GM19452 (cell line): ENCODE measurements at regions not wholly inside any gene's neighbourhood (a gene's known extent, or its start where the extent isn't known, plus 50 kb on each side); places are given as distances from the start of the nearest gene placed in this dataset.
"Not testable (repeated sequence)": the region's sequence is repeated elsewhere in the genome, so short reads cannot be mapped to it uniquely, and the experiment has no call there.

Source experiments
- ATAC-seq: cut with Tn5 transposase; IDR thresholded peaks from one replicate; pipeline ENCODE4 v1.9.1; 2021; ENCODE audit not compliant: unreplicated experiment

DNA sequence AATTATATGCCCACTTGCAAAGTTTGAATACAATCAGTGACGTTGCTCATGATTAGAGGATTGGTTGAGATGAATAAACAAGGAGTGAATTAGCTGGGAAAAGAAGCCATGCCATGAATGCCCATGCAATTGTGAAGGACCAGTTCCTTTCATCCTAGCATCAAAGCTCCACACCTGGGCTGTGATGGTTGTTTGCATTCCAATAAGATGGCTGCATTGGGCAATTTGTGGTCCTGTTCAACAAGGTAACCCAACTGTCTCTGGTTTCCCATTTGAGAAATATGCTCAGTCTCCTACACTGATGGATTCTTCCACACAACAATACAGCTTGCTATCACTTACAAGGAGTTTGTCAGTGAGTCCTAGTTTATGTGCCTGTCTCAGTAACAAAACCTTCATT lies 550.2 kb downstream of the STK39 start:
- no peak for ATAC-seq

DNA sequence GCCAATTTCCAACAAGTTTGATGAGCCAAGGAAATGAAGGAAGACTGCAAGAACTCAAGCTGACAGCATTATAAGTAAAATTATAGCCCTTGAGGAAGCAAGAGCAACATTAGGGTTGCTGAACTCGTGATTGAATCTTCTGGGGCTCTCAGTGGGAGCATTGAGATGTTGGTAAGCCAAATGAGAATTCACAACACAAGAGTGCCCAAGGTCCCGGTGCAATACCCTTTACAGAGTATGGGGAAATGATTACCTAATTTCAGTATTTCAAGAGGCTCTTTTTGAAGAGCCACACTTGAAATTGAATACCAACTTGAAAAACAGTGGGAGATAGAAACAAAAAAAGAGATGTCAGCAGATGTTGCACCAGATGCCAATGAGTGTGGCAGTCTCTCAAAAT lies 554.5 kb downstream of the STK39 start:
- ATAC-seq, result no peak

DNA sequence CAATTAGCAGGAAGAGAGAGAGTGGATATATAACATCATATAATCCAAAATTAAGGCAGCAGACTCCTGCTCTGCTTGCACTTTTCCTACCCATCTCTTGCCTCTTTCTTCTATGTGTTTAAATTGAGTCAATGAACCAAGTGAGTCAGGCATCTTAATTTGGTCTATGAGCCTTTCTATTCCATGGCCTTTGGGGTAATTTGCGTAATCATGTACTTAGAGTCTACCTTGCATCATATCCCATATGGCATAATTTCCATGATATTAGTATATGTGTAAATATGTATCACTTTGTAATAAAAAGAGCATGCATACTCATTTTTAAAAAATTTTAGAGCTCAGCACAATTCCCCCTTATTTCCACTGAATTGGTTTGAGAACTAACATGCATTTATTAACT lies 555.2 kb downstream of the STK39 start:
- no peak for ATAC-seq

DNA sequence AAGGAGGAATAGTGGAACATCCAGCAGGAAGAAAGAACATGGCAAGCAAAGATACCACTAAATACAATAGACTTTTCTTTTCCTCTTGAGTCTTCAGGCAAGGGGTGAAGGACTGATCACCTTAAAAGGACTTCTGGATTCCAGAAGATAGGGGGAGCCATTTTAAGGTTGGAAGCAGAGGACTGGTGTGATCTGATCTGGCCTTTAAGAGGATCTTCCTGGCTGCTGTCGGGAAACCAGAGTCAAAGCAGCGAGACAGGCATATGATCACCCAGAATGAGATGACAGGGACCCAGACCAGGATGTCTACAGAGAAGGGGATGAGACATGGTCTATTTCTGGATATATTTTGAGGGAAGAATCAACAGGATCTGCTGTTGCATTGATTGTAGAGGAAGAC lies 558.0 kb downstream of the STK39 start:
- no peak for ATAC-seq

DNA sequence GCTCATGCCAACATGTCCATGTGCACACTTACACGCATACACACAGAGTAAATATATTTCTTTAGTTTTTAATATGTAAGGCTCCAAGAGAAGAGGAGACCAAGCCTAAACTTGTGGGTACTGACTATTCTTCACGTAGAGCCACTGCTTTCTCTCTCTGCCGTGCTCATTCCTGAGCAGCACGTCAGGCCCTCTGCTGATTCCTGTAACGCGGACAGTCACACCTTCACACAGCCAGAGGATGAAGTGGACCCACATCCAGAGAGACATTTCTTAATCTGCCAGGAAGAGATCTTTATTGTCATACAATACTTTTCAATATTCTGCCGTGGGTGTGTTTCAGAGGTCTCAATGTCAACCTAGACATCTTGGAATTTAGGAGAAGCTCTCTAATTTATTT lies 560.7 kb downstream of the STK39 start:
- ATAC-seq, result no peak

DNA sequence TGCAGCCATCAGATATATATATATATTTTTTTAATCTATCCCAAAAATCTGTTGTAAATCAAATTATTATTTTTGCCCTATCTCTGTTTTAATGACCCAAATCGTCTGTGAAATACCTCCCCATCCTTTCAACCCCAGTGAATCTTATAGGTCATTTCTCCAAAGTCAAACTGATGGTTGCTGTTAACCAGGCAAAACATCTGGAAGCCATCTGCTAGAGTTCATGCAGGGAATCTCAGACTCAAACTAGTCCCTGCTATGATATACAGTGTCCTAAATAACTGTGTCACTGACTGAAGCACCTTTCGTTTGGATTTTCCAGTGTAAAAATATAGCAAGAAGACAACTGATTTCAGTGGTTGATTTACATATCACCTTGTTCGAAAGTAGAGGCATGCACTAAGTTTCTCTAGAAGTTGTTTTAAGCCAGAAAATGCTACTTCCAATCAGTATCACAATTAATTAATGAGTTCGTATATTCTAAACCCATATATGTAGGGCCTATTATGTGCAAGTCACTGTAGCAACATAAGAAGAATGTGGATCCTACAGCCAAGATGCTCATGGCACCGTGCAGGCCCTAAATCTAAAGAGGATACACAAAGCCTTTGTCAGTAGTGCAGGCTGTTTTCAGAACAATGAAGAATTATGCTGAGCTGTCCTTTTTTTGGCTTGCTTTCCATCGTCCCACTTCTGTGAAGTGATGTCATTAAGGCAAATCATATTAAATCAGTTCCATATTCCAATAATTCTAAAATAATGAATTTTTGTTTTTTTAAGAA lies 566.0 kb downstream of the STK39 start:
- no peak for ATAC-seq

DNA sequence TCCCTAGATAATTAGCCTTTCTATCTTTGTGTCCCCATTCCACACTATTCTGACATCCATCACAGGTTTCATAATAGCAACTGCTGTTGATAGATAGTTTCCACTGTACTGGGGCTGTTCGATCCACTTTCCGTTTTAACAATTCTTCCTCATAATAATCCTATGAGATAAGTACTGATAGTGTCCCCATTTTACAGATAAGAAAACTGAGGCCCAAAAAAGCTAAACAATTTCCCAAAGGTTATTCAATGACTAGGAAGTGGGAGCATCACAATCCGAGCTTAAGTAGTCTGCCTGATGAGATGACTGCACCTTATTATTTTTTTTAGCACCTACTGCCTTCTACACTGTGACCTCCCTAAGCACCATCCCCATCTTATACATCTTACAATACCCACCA lies 569.2 kb downstream of the STK39 start:
- no peak for ATAC-seq

DNA sequence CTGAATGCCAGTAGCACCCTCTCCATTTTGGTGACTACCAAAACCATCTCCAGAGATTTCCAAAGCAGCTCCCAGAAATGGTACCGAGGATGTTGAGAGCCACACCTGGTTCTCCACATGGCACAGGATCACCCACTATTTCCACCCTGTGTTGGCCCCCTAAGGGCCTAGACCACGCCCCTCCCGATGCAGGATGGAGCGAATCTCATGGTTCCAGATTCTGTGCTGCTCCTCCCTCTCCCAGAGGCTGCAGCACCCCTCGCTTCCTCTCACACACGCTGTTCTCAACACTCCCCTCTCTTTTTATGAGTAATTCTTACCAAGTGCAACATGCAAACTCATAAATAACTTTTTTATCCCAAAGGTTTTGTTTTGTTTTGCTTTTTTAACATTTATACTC lies 571.5 kb downstream of the STK39 start:
- no peak for ATAC-seq

DNA sequence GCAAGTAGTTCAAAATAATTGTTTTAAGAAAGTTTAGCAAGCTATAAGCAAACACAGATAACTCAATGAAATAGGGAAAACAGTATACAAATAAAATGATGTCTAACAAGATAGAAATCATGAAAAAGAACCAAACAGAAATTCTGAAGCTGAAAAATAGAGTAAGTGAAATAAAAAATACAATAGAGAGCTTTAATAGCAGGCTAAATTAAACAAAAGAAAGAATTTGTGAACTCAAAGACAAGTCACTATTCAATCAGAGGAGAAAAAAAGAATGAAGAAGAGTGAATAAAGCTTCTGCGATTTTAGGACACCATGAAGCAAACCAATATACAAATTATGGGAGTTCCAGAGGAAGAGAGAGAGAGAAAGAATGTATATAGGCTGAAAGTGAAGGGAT lies 576.8 kb downstream of the STK39 start:
- no peak for ATAC-seq

DNA sequence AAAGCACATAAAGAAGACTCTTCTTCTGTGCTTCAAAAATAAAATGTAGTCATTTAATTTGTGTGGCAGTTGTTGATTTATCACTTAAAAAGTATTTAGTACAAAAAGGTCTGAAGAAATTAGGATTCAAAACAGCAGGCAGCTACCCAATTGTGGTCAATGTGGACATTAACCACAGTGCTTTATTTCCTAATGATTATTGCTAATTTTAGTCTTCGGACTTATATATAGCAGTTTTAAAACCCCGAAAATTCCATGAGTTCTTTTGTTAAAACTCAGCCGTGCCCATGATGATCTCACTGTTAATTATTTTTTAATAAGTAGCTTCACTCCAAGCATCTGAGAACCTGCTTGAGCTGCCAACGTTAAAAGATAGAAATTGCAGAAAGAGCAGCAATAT lies 594.3 kb downstream of the STK39 start:
- ATAC-seq, result no peak

DNA sequence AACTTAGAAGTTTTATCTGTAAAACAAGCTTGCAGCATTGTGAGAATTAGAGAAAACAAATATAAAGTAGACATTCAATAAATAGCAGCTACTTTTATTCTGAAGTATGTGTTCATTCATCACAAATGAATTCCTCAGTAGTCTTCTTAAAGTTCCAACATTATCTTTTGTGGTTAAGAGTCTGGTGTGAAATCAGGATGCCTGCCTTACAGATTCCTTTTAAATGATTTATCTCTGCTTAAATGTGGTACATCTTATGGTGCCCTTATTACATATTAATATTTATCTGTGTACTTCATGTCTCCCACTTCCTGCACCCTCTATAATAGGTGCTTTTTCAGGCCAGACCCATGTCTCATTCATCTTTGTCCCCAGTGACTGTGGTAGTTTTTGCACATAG lies 595.0 kb downstream of the STK39 start:
- no peak for ATAC-seq

DNA sequence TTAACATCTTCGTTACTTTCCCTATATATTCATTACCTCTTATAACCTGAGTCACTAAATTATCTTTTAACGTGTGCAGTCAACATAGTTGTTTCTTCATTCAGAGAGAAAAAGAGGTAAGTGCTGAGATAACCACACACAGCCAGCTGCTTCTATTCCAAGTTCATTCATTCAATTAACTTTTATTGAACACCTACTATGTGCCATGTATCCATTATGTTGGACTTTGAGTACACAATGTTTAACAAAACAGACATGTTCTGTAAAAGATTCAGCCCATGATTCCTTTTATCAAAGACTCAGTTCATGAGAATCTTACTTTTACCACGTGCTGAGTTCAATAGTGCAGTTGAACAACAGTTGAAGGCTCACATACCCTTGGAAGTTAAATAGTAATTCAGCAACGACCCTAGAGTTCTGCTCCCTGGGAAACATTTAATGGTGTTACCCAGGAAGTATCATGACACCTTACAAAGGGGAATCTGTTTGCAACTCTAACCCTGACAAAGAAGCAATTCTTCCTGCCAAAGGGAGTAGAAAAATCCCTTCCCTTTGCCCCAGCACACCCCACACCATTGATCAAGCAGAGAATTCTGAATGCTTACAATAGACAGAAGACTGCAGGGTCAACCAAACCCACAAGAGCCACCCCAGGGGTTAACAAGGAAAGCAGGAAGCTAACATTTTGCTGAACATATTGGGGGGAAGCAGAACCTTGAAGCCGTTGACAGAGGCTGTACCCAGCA lies 595.8 kb downstream of the STK39 start:
- ATAC-seq, result no peak

DNA sequence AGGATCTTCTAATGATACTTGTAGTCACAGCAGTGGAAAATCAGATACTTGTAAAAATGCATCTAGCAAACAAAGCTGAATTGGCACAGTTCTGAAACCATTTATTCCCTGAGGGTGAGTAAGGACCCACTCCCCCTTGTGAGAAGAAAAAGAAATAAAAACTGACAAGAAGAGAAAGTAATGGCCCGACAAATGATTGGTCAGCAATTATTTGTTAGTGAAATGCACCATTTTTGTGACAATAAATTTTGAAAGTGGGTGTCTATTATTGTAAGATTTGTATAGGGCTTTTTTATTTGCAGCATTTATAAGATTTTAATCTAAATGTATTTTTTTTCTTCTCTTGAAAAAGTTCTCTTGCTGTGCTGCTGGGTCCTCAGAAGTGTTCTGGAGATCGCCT lies 600.8 kb downstream of the STK39 start:
- ATAC-seq, result no peak

DNA sequence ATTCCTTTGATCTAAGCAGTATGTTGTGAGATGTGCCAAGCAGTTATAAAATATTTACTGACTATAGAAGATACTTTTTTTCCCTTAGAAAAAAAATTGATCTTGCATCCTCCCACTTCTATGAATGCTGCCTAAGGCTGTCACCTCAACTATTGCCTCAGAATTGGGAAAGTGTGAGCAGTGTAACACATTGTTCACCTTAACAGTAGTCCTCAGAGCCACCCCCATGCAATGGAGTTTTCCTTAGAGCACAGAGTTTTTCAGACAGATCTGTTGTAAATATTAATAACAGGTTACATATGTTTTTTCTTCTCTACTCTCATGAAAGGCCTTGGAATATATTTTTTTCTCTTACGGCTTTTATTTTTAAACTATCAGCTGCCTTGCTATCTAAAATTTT lies 607.3 kb downstream of the STK39 start:
- no peak for ATAC-seq

DNA sequence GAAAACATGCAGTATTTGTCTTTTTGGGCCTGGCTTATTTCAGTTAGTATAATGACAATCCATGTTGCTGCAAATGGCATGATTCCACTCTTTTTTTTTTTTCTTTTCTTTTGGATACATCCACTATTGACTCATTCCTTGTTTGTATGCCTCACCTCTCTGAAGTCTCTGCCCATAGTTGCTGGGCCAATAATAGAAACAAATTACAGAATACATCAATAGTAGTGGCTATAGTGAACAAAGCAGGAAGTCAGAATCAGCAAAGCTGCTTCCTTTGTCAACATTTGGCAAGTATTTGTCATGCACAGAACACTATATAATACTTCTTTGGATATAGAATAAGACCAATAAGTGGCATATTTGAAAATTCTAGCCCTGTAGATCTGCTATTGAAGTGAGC lies 609.7 kb downstream of the STK39 start:
- ATAC-seq, result no peak

DNA sequence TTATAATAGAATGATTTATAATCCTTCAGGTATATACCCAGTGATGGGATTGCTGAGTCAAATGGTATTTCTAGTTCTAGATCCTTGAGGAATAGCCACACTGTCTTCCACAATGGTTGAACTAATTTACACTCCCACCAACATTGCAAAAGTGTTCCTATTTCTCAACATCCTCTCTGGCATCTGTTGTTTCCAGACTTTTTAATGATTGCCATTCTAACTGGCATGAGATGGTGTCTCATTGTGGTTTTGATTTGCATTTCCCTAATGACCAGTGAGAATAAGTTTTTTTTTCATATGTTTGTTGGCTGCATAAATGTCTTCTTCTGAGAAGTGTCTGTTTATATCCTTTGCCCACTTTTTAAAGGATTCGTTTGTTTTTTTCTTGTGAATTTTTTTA lies 615.1 kb downstream of the STK39 start:
- ATAC-seq, result not testable (repeated sequence)

DNA sequence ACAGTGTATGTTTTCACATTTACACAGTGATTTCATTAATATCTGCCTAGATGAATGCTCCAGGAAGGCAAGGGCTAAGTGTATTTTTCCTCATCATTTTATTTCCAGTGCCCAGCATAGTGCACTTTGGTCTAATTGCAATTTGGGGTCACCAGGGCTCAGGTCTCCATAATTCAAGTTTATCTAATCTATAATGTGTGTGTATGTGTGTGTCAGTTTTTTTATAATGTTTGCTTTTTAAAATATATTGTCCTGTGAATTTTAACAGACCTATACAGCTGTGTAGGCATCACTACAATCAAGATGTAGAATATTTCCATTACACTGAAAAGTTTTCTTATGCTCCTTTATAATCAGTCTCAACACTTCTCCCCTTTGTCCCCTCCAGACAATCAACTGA lies 620.4 kb downstream of the STK39 start:
- no peak for ATAC-seq

DNA sequence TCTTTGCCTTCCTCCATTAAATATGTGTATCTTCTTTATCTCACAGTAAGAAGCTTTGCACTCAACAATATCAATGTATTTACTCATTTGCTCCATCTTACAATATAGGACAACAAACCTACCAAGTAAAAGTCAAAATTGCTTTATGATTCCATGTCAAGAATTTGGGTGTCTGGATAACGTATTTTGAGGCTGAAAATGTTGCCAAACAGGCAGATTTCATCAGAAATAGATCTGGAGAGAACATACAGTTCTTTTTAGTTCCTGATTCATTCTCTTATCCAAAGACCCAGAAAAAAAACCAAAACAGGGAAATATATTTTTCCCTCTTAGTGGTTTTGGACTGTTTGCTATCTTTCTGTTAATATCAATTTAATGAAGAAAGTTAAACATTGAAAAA lies 621.1 kb downstream of the STK39 start:
- ATAC-seq, result no peak

DNA sequence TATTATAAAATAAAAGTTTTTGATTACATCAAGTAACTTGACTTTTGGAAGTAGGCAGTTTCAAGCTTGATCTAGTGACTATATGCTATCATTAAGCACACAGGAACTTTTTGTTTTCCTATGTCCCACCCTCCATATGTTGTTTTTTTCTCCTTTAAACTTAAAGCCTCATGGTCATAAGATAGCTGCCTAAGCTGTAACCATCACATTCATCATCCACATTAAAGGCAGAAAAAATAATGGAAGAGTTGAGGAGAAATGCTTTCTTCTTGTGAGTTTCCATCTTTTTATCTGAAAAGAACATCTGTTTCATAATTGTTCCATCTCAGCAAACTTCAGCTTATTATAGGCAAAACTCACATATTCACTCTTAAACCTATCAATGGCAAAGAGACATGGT lies 630.4 kb downstream of the STK39 start:
- ATAC-seq, result no peak

DNA sequence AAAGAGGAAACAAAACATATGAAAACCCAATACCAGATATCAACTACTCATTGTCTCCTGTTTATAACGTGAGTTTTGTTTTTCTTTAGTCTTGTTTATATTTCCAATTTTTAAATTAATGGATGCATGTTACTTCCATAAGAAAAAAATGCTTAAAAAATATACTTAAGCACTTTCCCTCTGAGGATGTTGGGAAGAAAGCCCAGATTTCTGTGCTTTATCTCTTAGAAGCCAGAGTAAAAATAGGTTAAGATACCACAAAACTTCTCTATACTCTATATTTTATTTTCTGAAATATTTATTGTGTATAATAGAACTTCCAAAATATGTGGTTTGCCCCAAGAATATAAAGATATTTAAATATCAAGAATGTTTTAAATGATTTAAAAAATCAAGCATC lies 633.9 kb downstream of the STK39 start:
- ATAC-seq, result no peak

DNA sequence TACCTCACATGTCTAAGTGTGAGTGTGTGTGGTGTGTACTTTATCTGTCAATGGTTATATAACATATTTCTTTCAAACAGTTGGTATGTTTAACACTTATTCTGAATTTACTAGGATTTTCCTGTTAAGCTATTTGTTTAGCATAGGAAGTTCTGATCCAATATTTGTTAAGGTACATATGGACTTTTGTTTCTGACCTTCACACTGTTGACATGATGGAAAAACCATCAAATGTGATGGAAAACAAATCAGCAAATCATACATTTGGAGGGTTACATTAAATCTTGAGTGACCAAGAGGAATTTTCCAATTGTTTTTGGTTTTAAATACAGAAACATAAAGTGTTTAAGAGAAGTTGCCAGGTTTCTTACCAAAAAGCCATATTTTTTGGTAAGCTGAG lies 638.9 kb downstream of the STK39 start:
- no peak for ATAC-seq

DNA sequence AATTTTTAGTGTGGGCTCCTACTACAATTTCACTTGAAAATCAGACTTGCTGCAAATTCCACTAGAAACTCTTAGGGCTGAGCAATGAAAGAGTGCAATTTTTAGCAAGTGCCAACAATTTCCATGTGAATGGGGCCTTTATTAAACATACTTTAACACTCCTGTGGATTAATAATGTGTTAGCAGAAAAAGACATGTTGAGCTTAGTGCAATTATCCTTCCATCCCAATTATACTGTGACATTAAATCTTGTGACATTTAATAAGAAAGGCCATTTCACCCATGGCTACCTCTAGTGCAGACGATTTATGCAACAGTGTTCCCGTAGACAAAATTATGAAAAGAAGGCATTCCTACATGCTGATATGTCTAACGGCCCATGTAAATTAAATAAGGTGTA lies 639.7 kb downstream of the STK39 start:
- ATAC-seq, result no peak

DNA sequence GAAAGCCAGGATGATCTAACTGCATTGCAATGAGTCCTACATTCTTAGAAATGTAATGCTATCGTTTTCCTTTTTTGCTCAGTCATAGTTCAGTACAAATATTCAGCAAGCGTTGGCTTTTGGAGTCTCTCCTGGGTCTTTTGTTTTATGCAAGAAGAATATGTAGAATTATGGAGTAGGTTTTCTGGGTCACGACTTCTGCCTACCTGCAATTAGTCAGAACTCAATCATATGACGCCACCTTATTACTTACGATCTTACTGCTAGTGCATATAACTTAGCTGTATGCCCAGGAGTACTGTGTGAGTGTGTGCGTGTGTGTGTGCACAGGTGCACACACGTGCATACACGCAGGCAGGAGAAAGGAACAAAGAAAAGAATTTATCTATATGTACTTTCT lies 640.2 kb downstream of the STK39 start:
- ATAC-seq, result no peak
